B cell (primary cell): ENCODE measurements at regions not wholly inside any gene's neighbourhood (a gene's known extent, or its start where the extent isn't known, plus 50 kb on each side); places are given as distances from the start of the nearest gene placed in this dataset.

Source experiments
- CTCF ChIP-seq: fragments of 200-600 bp; IDR thresholded peaks from one replicate; pipeline ENCODE4 v1.8.0; 2022; ENCODE audit warnings: antibody characterized with exemption, mild to moderate bottlenecking
- EZH2 ChIP-seq: IDR thresholded peaks from 2 replicates; pipeline ENCODE4 v1.6.1; 2012; ENCODE audit warnings: borderline replicate concordance, low read depth, mild to moderate bottlenecking, moderate library complexity, low read length; ENCODE audit not compliant: insufficient read depth, poor library complexity, severe bottlenecking

DNA sequence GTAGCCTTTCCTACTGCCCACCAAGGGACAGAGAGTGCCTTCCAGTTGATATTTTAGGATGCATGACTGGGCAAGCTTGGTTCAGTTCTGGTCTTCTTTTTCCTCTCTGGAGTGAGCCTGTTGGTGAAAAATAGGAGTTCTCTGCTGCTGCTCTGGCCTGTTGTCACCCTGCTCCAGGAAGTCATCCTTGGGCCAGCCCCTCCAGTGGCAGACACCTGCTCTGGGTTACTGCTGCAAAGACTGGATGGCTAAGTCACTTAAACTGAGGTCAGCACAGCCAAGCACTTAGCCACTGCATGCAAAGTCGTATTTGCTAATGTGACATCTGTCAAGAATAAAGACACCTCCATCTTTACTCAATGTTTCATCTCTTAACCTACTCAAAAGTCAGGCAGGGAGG, 219.6 kb upstream of the ID2 start:
- TF ChIP-seq CTCF (no peak), EZH2 (no peak)
